Common myeloid progenitor, CD34-positive (primary cell): ENCODE measurements at regions not wholly inside any gene's neighbourhood (a gene's known extent, or its start where the extent isn't known, plus 50 kb on each side); places are given as distances from the start of the nearest gene placed in this dataset.

Experiments used
- CTCF ChIA-PET: fragments of 350-600 bp; sonication (Branson Sonifier 250); formaldehyde crosslinking; loops from one replicate; lab custom pipeline; 2021; ENCODE audit warnings: antibody characterized with exemption; lab: Charles Lee
- POLR2A ChIA-PET: fragments of 350-600 bp; sonication (Branson Sonifier 250); formaldehyde crosslinking; loops from one replicate; lab custom pipeline; 2021; ENCODE audit warnings: antibody characterized with exemption; lab: Charles Lee
- DNase-seq, 3 donors: peaks; one replicate each; pipeline versions ENCODE4 v3.0.0 to v3.0.0-alpha.2; 2013
- H3K27ac ChIP-seq, 2 experiments: 1 replicate in 1 of 2; 2 replicates in 1 of 2; pipeline ENCODE4 v1.7.0; 2013; ENCODE audit warnings: inconsistent platforms in 2 of 2, low read length in 2 of 2, mild to moderate bottlenecking in 2 of 2, low read depth in 1 of 2, moderate library complexity in 1 of 2; ENCODE audit not compliant: severe bottlenecking in 2 of 2, insufficient read depth in 1 of 2, poor library complexity in 1 of 2
- H3K27me3 ChIP-seq, 5 experiments: replicated peaks in 2 of 5; 1 replicate in 3 of 5; 2 replicates in 2 of 5; pipeline versions ENCODE4 v1.6.1 to v1.7.0; 2013; ENCODE audit warnings: low read length in 4 of 5, mild to moderate bottlenecking in 2 of 5, moderate library complexity in 2 of 5, inconsistent platforms in 1 of 5; ENCODE audit not compliant: insufficient read depth in 5 of 5, control insufficient read depth in 4 of 5
- H3K36me3 ChIP-seq, 4 experiments: 1 replicate in 2 of 4; 2 replicates in 2 of 4; pipeline versions ENCODE4 v1.6.1 to v1.7.0; 2013; ENCODE audit warnings: low read length in 3 of 4, control low read depth in 1 of 4, mild to moderate bottlenecking in 1 of 4; ENCODE audit not compliant: control insufficient read depth in 4 of 4, insufficient read depth in 4 of 4
- H3K4me1 ChIP-seq, 4 experiments: 1 replicate in 3 of 4; 2 replicates in 1 of 4; pipeline versions ENCODE4 v1.6.1 to v1.7.1; 2013; ENCODE audit warnings: low read length in 3 of 4, mild to moderate bottlenecking in 3 of 4, control low read depth in 1 of 4, inconsistent platforms in 1 of 4, moderate library complexity in 1 of 4; ENCODE audit not compliant: control insufficient read depth in 4 of 4, insufficient read depth in 4 of 4; ENCODE audit errors: control extremely low read depth in 1 of 4
- H3K4me3 ChIP-seq, 7 experiments: 1 replicate in 4 of 7; 2 replicates in 3 of 7; pipeline versions ENCODE4 v1.5.1 to v1.7.0; 2013; ENCODE audit warnings: mild to moderate bottlenecking in 7 of 7, low read length in 6 of 7, moderate library complexity in 6 of 7, inconsistent platforms in 2 of 7, low read depth in 2 of 7, control low read depth in 1 of 7; ENCODE audit not compliant: insufficient read depth in 4 of 7, control insufficient read depth in 1 of 7; ENCODE audit errors: extremely low read depth in 1 of 7
- H3K9me3 ChIP-seq, 5 experiments: 1 replicate in 4 of 5; 2 replicates in 1 of 5; pipeline versions ENCODE4 v1.6.1 to v1.7.1; 2013; ENCODE audit warnings: low read length in 4 of 5, mild to moderate bottlenecking in 2 of 5, inconsistent platforms in 1 of 5, low read depth in 1 of 5, moderate library complexity in 1 of 5; ENCODE audit not compliant: control insufficient read depth in 4 of 5, insufficient read depth in 2 of 5; ENCODE audit errors: control extremely low read depth in 1 of 5
- WGBS: methylation state at CpG from one replicate; pipeline ENCODE4 v1.1.5; 2013; ENCODE audit not compliant: insufficient coverage; 5-methylcytosine and 5-hydroxymethylcytosine counted together

DNA sequence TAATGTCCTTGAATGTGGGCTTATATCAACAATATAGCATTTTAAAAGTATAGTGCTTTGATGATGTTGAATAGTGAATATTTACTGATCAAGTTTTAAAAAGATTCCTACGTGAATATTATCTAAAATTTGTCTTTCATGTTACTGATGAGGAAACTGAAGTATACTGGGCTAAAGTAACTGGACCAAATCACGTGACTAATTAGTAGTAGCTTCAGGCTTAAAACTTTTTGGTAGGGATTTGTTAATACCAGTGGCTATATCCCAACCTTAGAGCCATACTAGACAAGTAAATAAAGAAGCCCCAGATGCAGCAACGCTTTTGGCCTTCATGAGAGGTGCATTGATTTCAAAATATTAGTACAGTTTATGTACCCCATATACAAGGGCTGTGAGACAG is 152.1 kb upstream of the EDIL3 start:
- no peak overlapping the region for H3K4me3 ChIP-seq
- 100% methylated on average over 1 of the region's 3 CpGs for WGBS
- no peaks in the 10 kb centered on the region for H3K36me3 ChIP-seq
- no peaks in the 10 kb centered on the region for H3K4me1 ChIP-seq
- DNase-seq = no peak
- H3K27me3 ChIP-seq = no peaks in the 10 kb centered on the region
- H3K27ac ChIP-seq = no peak overlapping the region
- peaks cover 0 to 10% (median 3%) of the 10 kb centered on the region in 5 experiments for H3K9me3 ChIP-seq
- CTCF ChIA-PET = no interaction called here
- POLR2A ChIA-PET = no interaction called here

DNA sequence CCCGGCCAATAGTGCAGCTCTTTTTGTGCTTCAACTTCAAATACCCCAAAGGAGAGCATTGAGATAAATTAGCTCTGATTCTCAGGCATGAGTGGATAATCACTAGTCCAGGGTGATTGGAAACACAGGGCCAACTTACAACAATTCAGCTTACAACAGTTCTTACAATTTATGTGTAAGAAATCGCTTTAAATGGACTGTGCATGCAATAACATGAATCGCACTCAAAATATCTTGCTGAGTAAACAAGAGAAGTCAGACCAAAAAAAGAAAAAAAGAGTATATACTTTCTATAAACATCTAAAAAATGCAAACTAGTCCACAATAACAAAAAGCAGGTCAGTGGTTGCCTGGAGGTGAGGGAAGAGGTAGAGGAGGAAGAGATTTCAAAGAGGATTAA is 150.6 kb upstream of the EDIL3 start:
- Histone ChIP-seq H3K9me3 (peaks cover 0 to 5% (median 3%) of the 10 kb centered on the region in 5 experiments), H3K4me1 (no peaks in the 10 kb centered on the region), H3K4me3 (no peak overlapping the region), H3K27ac (no peak overlapping the region), H3K27me3 (no peaks in the 10 kb centered on the region), H3K36me3 (no peaks in the 10 kb centered on the region)
- ChIA-PET CTCF (no interaction called here), POLR2A (no interaction called here)
- DNase-seq = no peak
- WGBS = no CpG with 5 or more reads among the region's 3 CpGs

DNA sequence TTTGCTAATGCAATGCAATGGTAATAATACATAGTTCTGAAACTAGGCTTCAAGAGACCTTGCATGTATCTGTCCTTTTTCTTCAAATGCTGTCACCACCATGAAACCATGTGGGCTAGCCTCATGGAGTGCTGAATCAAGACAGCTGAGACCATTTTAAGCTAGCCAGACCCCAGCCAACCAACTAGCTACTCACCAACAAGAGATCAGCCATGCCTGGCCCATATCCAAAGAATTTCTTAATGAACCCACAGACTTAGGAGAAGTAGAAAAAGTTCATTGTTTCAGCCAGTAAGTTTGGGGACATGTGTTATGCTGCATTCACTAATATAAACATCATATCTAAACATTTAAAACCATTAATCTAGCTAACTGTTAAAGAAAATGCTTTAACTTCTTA is 139.8 kb upstream of the EDIL3 start:
- peaks cover 0 to 3% (median 0%) of the 10 kb centered on the region in 5 experiments for H3K9me3 ChIP-seq
- CTCF ChIA-PET = no interaction called here
- no peak overlapping the region for H3K27ac ChIP-seq
- POLR2A ChIA-PET = no interaction called here
- H3K4me3 ChIP-seq = no peak overlapping the region
- H3K36me3 ChIP-seq = no peaks in the 10 kb centered on the region
- no peaks in the 10 kb centered on the region for H3K27me3 ChIP-seq
- DNase-seq = no peak
- H3K4me1 ChIP-seq = no peaks in the 10 kb centered on the region

DNA sequence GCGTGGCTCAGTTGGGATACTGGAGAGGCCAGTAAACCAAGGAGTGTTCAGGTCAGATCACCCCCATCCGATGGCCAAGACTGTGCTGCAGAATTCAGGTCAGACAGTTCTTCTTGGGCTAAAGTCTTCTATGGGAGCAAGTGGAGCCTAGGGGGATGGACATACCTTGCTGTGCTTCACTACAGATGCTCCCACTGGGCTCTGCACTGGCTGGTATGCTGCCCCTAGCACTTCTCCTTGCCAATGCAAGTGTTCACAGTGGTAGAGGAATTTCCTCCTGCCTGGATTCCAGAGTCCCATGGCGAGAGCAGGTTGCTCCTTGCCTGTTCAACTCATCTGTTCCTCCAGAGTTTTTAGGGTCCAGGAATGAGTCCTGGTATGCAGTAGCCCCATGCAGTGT is 134.2 kb upstream of the EDIL3 start:
- CTCF ChIA-PET = no interaction called here
- H3K27ac ChIP-seq = no peak overlapping the region
- no peaks in the 10 kb centered on the region for H3K27me3 ChIP-seq
- H3K4me1 ChIP-seq = no peaks in the 10 kb centered on the region
- no peak for DNase-seq
- 93% methylated on average over 3 of the region's 3 CpGs for WGBS
- H3K4me3 ChIP-seq = no peak overlapping the region
- no peaks in the 10 kb centered on the region for H3K36me3 ChIP-seq
- POLR2A ChIA-PET = no interaction called here
- H3K9me3 ChIP-seq = peaks cover 0 to 3% (median 0%) of the 10 kb centered on the region in 5 experiments

DNA sequence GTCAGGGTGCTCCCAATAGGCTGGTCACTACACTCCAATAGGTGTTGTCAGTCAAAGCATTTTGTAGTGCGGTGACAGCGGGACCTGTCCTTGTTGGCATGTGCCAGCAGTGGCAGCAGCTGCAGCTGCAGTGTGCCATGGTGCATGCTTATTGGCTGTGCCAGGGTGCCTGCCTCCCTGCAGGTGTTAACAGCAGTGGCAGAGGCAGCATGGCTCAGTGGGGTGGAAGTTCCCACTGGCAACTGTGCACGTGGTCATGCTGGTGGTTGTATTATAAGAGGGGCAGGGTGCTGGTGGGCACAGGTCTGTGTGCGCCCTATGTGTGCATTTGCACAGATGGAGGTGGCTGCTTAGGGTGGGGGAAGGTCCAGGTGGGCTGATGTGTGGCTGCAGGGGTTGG is 133.7 kb upstream of the EDIL3 start:
- no peak overlapping the region for H3K27ac ChIP-seq
- no peak overlapping the region for H3K4me3 ChIP-seq
- ChIA-PET POLR2A (no interaction called here), CTCF (no interaction called here)
- WGBS = 99% methylated on average over 4 of the region's 4 CpGs
- peaks cover 0 to 3% (median 0%) of the 10 kb centered on the region in 5 experiments for H3K9me3 ChIP-seq
- H3K27me3 ChIP-seq = no peaks in the 10 kb centered on the region
- no peaks in the 10 kb centered on the region for H3K4me1 ChIP-seq
- no peaks in the 10 kb centered on the region for H3K36me3 ChIP-seq
- DNase-seq = no peak

DNA sequence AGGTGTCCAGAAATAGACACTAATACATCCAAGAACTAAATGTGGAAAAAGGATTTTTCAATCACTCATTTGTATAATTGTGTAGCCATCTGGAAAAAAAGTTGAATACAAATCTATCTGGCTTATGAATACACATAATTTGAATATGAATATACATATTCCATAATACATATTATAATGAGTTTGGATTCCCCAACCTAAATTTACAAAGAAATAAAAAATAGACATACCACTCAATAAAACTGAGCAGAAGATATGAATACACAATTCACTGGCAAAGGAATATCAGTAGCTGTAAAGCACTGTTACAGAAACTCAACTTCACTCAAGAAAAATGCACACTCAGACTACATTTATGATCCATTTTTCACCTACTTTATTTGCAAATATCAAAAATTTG is 121.9 kb upstream of the EDIL3 start:
- peaks cover 0 to 1% (median 0%) of the 10 kb centered on the region in 5 experiments for H3K9me3 ChIP-seq
- no peak overlapping the region for H3K27ac ChIP-seq
- ChIA-PET POLR2A (no interaction called here), CTCF (no interaction called here)
- no peaks in the 10 kb centered on the region for H3K36me3 ChIP-seq
- H3K27me3 ChIP-seq = no peaks in the 10 kb centered on the region
- H3K4me3 ChIP-seq = no peak overlapping the region
- no peak for DNase-seq
- no peaks in the 10 kb centered on the region for H3K4me1 ChIP-seq

DNA sequence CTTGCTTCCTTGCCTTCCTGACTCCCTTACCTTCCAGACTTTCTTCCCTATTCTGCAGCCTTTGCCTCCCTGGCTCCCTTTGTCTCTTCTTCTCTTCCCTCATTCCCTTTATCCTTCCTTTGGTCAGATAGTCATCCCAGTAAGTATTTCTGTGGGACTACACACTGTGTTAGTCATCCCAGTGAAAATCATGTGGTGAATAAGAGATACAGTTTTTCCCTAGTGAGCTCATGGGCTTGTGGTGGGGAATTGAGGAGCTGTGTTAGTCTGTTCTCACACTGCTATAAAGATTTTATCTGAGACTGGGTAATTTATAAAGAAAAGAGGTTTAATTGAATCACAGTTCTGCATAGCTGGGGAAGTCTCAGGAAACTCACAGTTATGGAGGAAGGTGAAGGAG is 109.8 kb upstream of the EDIL3 start:
- ChIA-PET CTCF (no interaction called here), POLR2A (no interaction called here)
- Histone ChIP-seq H3K4me3 (no peak overlapping the region), H3K27ac (no peak overlapping the region), H3K36me3 (no peaks in the 10 kb centered on the region), H3K4me1 (no peaks in the 10 kb centered on the region), H3K27me3 (peaks cover 0 to 21% (median 0%) of the 10 kb centered on the region in 5 experiments), H3K9me3 (peaks cover 0 to 3% (median 0%) of the 10 kb centered on the region in 5 experiments)
- DNase-seq = no peak
